ENCODE measurements at regions not wholly inside any gene's neighbourhood (a gene's known extent, or its start where the extent isn't known, plus 50 kb on each side); places are given as distances from the start of the nearest gene placed in this dataset.

- TF ChIP-seq POLR2A (IDR thresholded peaks at IDR 0.05): no peak
- TF ChIP-seq CTCF (IDR thresholded peaks at IDR 0.05): no peak
- TF ChIP-seq EP300 (IDR thresholded peaks at IDR 0.05): no peak
- no peak for DNase-seq
- no peak overlapping the region for H3K4me3 ChIP-seq
- no peaks in the 10 kb centered on the region for H3K4me1 ChIP-seq (ENCODE audit: insufficient read depth)
- no peaks in the 10 kb centered on the region for H3K36me3 ChIP-seq
- intact Hi-C loops (cut with DNase I): no loop called here
- H3K27me3 ChIP-seq: no peaks in the 10 kb centered on the region
- H3K27ac ChIP-seq: no peak overlapping the region
- no peaks in the 10 kb centered on the region for H3K9me3 ChIP-seq
Observed at GRCh38 chr5:29414681-29415080, 1778.8 kb upstream of the CDH6 start.

GRCh38 chr5:29412979-29413378 lies 1780.5 kb upstream of the CDH6 start:
- intact Hi-C loops (cut with DNase I): no loop called here
- no peaks in the 10 kb centered on the region for H3K9me3 ChIP-seq
- WGBS, 3 donors: 22 to 47% (median 28%) methylated on average over 1 of the region's 1 CpG

GRCh38 chr5:29402270-29402669 lies 1791.2 kb upstream of the CDH6 start:
- H3K9me3 ChIP-seq: no peaks in the 10 kb centered on the region
- no peak overlapping the region for H3K4me3 ChIP-seq
- TF ChIP-seq CTCF (IDR thresholded peaks at IDR 0.05) (no peak), EP300 (IDR thresholded peaks at IDR 0.05) (no peak), POLR2A (IDR thresholded peaks at IDR 0.05) (no peak)
- no peaks in the 10 kb centered on the region for H3K27me3 ChIP-seq
- H3K4me1 ChIP-seq (ENCODE audit: insufficient read depth): no peaks in the 10 kb centered on the region
- no peaks in the 10 kb centered on the region for H3K36me3 ChIP-seq
- DNase-seq: no peak
- intact Hi-C loops (cut with DNase I): no loop called here
- no peak overlapping the region for H3K27ac ChIP-seq

More at GRCh38 chr5:29412979-29413378, 1780.5 kb upstream of the CDH6 start:
- no peak for TF ChIP-seq EP300 (IDR thresholded peaks at IDR 0.05)
- TF ChIP-seq POLR2A (IDR thresholded peaks at IDR 0.05): no peak
- TF ChIP-seq CTCF (IDR thresholded peaks at IDR 0.05): no peak
- no peaks in the 10 kb centered on the region for H3K36me3 ChIP-seq
- no peak overlapping the region for H3K4me3 ChIP-seq
- no peak for DNase-seq
- H3K27ac ChIP-seq: no peak overlapping the region
- no peaks in the 10 kb centered on the region for H3K27me3 ChIP-seq
- H3K4me1 ChIP-seq (ENCODE audit: insufficient read depth): no peaks in the 10 kb centered on the region

GRCh38 chr5:29389993-29390392 lies 1803.5 kb upstream of the CDH6 start:
- TF ChIP-seq CTCF (IDR thresholded peaks at IDR 0.05): no peak
- no peak for TF ChIP-seq POLR2A (IDR thresholded peaks at IDR 0.05)
- no peak for TF ChIP-seq EP300 (IDR thresholded peaks at IDR 0.05)
- no peak overlapping the region for H3K4me3 ChIP-seq
- H3K27ac ChIP-seq: no peak overlapping the region
- H3K4me1 ChIP-seq (ENCODE audit: insufficient read depth): no peaks in the 10 kb centered on the region
- intact Hi-C loops (cut with DNase I): no loop called here
- WGBS, 3 donors: 83 to 89% (median 86%) methylated on average over 7 of the region's 7 CpGs
- no peaks in the 10 kb centered on the region for H3K36me3 ChIP-seq
- no peaks in the 10 kb centered on the region for H3K9me3 ChIP-seq
- no peak for DNase-seq
- no peaks in the 10 kb centered on the region for H3K27me3 ChIP-seq

GRCh38 chr5:29387384-29387783 lies 1806.1 kb upstream of the CDH6 start:
- no peaks in the 10 kb centered on the region for H3K27me3 ChIP-seq
- 21 to 35% (median 22%) methylated on average over 1 of the region's 1 CpG for WGBS, 3 donors

More at GRCh38 chr5:29387384-29387783, 1806.1 kb upstream of the CDH6 start:
- Histone ChIP-seq H3K4me3 (no peak overlapping the region), H3K27ac (no peak overlapping the region), H3K36me3 (no peaks in the 10 kb centered on the region), H3K4me1 (ENCODE audit: insufficient read depth) (no peaks in the 10 kb centered on the region), H3K9me3 (no peaks in the 10 kb centered on the region)
- no peak for TF ChIP-seq EP300 (IDR thresholded peaks at IDR 0.05)
- no peak for TF ChIP-seq CTCF (IDR thresholded peaks at IDR 0.05)
- DNase-seq: no peak
- intact Hi-C loops (cut with DNase I): no loop called here

Measured in ovary (tissue), 7 donors.